HEK293 (cell line): ENCODE measurements at regions not wholly inside any gene's neighbourhood (a gene's known extent, or its start where the extent isn't known, plus 50 kb on each side); places are given as distances from the start of the nearest gene placed in this dataset.

ENCODE experiments used
- CTCF ChIA-PET: fragments of 350-600 bp; formaldehyde crosslinking; extraction: SDS; loops from one replicate; lab custom pipeline; 2021; ENCODE audit warnings: antibody characterized with exemption; lab: Yijun Ruan, JAX
- POLR2A ChIA-PET: fragments of 300-600 bp; formaldehyde crosslinking; extraction: SDS; loops from one replicate; lab custom pipeline; 2020; ENCODE audit warnings: antibody characterized with exemption, inconsistent platforms; lab: Yijun Ruan, JAX
- H3K27ac ChIP-seq: fragments of 200-500 bp; sonication (Bioruptor generic); 2 replicates; pipeline ENCODE4 v1.5.1; 2014; ENCODE audit warnings: low read depth, low read length, control low read depth, inconsistent platforms; ENCODE audit errors: extremely low read depth
- H3K36me3 ChIP-seq, 2 experiments: fragments of 200-500 bp in 1 of 2; sonication (Bioruptor generic) in 1 of 2; 1 replicate in 1 of 2; 2 replicates in 1 of 2; pipeline ENCODE4 v1.5.1; 2014 to 2017; ENCODE audit warnings: inconsistent platforms in 2 of 2, low read length in 2 of 2; ENCODE audit not compliant: control insufficient read depth in 2 of 2, insufficient read depth in 1 of 2
- H3K4me1 ChIP-seq: fragments of 200-500 bp; sonication (Bioruptor generic); 2 replicates; pipeline ENCODE4 v1.5.1; 2014; ENCODE audit warnings: mild to moderate bottlenecking, low read length, inconsistent platforms; ENCODE audit not compliant: control insufficient read depth, insufficient read depth
- H3K4me3 ChIP-seq: 2 replicates; pipeline ENCODE4 v1.5.1; 2011; ENCODE audit warnings: low read depth, mild to moderate bottlenecking, control low read depth, low read length, moderate library complexity
- H3K9me3 ChIP-seq: fragments of 200-500 bp; sonication (Bioruptor generic); 2 replicates; pipeline ENCODE4 v1.5.1; 2014; ENCODE audit warnings: low read depth, low read length, inconsistent platforms; ENCODE audit not compliant: control insufficient read depth, insufficient read depth
- IKZF3 ChIP-seq: fragments of 450-650 bp; IDR thresholded peaks from 2 replicates; pipeline ENCODE4 v1.5.0; 2018; ENCODE audit warnings: missing biosample characterization, mild to moderate bottlenecking, missing genetic modification characterization, moderate library complexity
- KLF9 ChIP-seq: fragments of 450-650 bp; formaldehyde crosslinking; IDR thresholded peaks from 2 replicates; pipeline ENCODE4 v1.5.1; 2016; ENCODE audit warnings: missing biosample characterization, missing genetic modification characterization, low read depth
- MEIS1 ChIP-seq: sonication (generic); formaldehyde crosslinking; IDR thresholded peaks from 2 replicates; pipeline ENCODE4 v1.8.1; 2022; ENCODE audit warnings: missing genetic modification reagents, mild to moderate bottlenecking, borderline replicate concordance
- ZNF114 ChIP-seq: fragments of 450-650 bp; formaldehyde crosslinking; IDR thresholded peaks from 2 replicates; pipeline ENCODE4 v1.5.0; 2017; ENCODE audit warnings: missing biosample characterization, missing genetic modification characterization
- ZNF140 ChIP-seq: fragments of 450-650 bp; formaldehyde crosslinking; IDR thresholded peaks from 2 replicates; pipeline ENCODE4 v1.5.1; 2016; ENCODE audit warnings: missing biosample characterization, missing genetic modification characterization
- ZNF174 ChIP-seq: fragments of 450-650 bp; formaldehyde crosslinking; IDR thresholded peaks from 2 replicates; pipeline ENCODE4 v1.5.0; 2017; ENCODE audit warnings: missing biosample characterization, mild to moderate bottlenecking, missing genetic modification characterization
- ZNF239 ChIP-seq: fragments of 450-650 bp; formaldehyde crosslinking; IDR thresholded peaks from 2 replicates; pipeline ENCODE4 v1.5.1; 2016; ENCODE audit warnings: missing biosample characterization, missing genetic modification characterization
- ZNF302 ChIP-seq: fragments of 450-650 bp; formaldehyde crosslinking; IDR thresholded peaks from 2 replicates; pipeline ENCODE4 v1.5.1; 2016; ENCODE audit warnings: missing biosample characterization, missing genetic modification characterization, low read depth
- ZNF311 ChIP-seq: fragments of 450-650 bp; formaldehyde crosslinking; IDR thresholded peaks from 2 replicates; pipeline ENCODE4 v1.5.1; 2017; ENCODE audit warnings: missing biosample characterization, missing genetic modification characterization, borderline replicate concordance
- ZNF394 ChIP-seq: fragments of 450-650 bp; formaldehyde crosslinking; IDR thresholded peaks from 2 replicates; pipeline ENCODE4 v1.5.1; 2016; ENCODE audit warnings: missing biosample characterization, missing genetic modification characterization, mild to moderate bottlenecking, moderate library complexity, borderline replicate concordance
- ZNF596 ChIP-seq: fragments of 450-650 bp; IDR thresholded peaks from 2 replicates; pipeline ENCODE4 v1.5.0; 2018; ENCODE audit warnings: missing biosample characterization, mild to moderate bottlenecking, missing genetic modification characterization, moderate library complexity
- ZNF701 ChIP-seq: fragments of 450-650 bp; formaldehyde crosslinking; IDR thresholded peaks from 2 replicates; pipeline ENCODE4 v1.5.1; 2016; ENCODE audit warnings: missing biosample characterization, missing genetic modification characterization
- TF ChIP-seq, protein P1 (sequence below): fragments of 450-650 bp; formaldehyde crosslinking; IDR thresholded peaks from 2 replicates; pipeline ENCODE4 v1.5.1; 2016; ENCODE audit warnings: missing biosample characterization, missing genetic modification characterization
- TF ChIP-seq, protein P2 (sequence below): fragments of 450-650 bp; formaldehyde crosslinking; IDR thresholded peaks from 2 replicates; pipeline ENCODE4 v1.5.1; 2017; ENCODE audit warnings: missing biosample characterization, missing genetic modification characterization
- TF ChIP-seq, protein P3 (sequence below): fragments of 450-650 bp; formaldehyde crosslinking; IDR thresholded peaks from 2 replicates; pipeline ENCODE4 v1.5.1; 2016; ENCODE audit warnings: missing biosample characterization, missing genetic modification characterization, borderline replicate concordance
- TF ChIP-seq, protein P4 (sequence below): fragments of 450-650 bp; formaldehyde crosslinking; IDR thresholded peaks from 2 replicates; pipeline ENCODE4 v1.5.1; 2017; ENCODE audit warnings: missing biosample characterization, missing genetic modification characterization

DNA sequence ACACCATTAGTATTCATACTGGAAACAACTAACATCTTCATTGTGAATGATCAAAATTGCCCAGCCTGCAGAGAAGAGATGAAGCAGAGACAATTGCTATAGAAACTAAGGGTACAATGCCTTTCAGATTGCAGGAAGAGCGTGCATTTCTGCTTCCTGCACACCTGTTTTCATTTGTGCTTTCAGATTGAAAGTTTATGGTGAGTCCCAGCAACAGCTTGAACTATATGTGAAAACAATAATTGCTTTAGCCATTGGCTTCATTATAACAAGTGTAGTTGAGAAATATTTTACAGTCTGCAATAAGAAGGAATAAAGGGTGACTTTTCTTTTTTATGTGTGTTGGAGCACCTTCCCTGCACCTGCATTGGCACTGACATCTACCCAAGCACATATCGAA lies 136.3 kb downstream of the CD8B2 start:
- TF ChIP-seq ZNF394 (tag by site-specific recombination), result no peak
- TF ChIP-seq ZNF596 (tag by site-specific recombination), result no peak
- TF ChIP-seq ZNF302 (tag by site-specific recombination), result no peak
- TF ChIP-seq ZNF239 (tag by site-specific recombination), result no peak
- TF ChIP-seq ZNF140 (tag by site-specific recombination), result no peak
- no peak for TF ChIP-seq MEIS1 (CRISPR knock-in tag)
- TF ChIP-seq ZNF114, result no peak
- TF ChIP-seq ZNF701 (tag by site-specific recombination), result no peak
- Histone ChIP-seq H3K27ac (no peak overlapping the region), H3K9me3 (no peaks in the 10 kb centered on the region), H3K36me3 (no peaks in the 10 kb centered on the region), H3K4me1 (no peaks in the 10 kb centered on the region), H3K4me3 (no peak overlapping the region)
- ChIA-PET CTCF (interaction anchor here (0.6 to 0.7 kb wide), 2 partner anchors 31 to 178 kb away, joined by 3 read pairs; no protein-coding TSS in a partner anchor), POLR2A (no interaction called here)

DNA sequence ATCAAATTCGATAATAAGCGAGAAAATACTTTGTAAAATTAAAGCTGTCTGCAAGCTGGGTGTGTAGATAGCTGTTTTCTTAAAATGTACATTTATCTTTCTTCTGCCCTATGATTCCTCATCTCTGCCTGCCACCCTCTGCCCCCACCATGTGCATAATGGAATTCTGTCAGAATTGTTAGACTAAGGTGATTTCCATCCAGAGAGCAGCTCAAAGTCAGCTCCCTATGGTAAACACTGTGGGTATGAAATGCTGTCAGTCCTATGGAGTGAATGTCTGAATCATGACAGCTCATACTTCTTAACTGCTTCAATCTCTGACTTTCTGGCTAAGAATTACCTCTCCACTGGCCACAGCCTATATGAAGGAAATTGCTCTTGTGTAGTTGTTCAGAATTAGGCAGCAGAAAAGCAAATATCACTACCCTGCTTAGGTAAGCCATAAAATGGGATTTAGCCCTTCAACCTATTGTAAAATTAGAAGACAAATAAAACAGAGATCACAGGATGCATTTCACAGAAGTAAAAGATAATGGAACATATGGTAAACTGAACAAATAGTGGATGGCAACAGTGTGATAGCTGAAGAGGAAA lies 137.7 kb downstream of the CD8B2 start:
- Histone ChIP-seq H3K4me3 (no peak overlapping the region), H3K27ac (no peak overlapping the region), H3K4me1 (no peaks in the 10 kb centered on the region), H3K36me3 (no peaks in the 10 kb centered on the region), H3K9me3 (no peaks in the 10 kb centered on the region)
- ChIA-PET CTCF (no interaction called here), POLR2A (no interaction called here)
- TF ChIP-seq ZNF174 (no peak), ZNF311 (tag by site-specific recombination) (no peak), IKZF3 (tag by site-specific recombination) (no peak), KLF9 (no peak)
- TF ChIP-seq, protein P1, sequence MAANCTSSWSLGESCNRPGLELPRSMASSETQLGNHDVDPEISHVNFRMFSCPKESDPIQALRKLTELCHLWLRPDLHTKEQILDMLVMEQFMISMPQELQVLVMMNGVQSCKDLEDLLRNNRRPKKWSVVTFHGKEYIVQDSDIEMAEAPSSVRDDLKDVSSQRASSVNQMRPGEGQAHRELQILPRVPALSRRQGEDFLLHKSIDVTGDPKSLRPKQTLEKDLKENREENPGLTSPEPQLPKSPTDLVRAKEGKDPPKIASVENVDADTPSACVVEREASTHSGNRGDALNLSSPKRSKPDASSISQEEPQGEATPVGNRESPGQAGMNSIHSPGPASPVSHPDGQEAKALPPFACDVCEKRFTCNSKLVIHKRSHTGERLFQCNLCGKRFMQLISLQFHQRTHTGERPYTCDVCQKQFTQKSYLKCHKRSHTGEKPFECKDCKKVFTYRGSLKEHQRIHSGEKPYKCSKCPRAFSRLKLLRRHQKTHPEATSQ (tag by site-specific recombination), result no peak
- TF ChIP-seq, protein P2, sequence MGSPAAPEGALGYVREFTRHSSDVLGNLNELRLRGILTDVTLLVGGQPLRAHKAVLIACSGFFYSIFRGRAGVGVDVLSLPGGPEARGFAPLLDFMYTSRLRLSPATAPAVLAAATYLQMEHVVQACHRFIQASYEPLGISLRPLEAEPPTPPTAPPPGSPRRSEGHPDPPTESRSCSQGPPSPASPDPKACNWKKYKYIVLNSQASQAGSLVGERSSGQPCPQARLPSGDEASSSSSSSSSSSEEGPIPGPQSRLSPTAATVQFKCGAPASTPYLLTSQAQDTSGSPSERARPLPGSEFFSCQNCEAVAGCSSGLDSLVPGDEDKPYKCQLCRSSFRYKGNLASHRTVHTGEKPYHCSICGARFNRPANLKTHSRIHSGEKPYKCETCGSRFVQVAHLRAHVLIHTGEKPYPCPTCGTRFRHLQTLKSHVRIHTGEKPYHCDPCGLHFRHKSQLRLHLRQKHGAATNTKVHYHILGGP, result no peak
- TF ChIP-seq, protein P3, sequence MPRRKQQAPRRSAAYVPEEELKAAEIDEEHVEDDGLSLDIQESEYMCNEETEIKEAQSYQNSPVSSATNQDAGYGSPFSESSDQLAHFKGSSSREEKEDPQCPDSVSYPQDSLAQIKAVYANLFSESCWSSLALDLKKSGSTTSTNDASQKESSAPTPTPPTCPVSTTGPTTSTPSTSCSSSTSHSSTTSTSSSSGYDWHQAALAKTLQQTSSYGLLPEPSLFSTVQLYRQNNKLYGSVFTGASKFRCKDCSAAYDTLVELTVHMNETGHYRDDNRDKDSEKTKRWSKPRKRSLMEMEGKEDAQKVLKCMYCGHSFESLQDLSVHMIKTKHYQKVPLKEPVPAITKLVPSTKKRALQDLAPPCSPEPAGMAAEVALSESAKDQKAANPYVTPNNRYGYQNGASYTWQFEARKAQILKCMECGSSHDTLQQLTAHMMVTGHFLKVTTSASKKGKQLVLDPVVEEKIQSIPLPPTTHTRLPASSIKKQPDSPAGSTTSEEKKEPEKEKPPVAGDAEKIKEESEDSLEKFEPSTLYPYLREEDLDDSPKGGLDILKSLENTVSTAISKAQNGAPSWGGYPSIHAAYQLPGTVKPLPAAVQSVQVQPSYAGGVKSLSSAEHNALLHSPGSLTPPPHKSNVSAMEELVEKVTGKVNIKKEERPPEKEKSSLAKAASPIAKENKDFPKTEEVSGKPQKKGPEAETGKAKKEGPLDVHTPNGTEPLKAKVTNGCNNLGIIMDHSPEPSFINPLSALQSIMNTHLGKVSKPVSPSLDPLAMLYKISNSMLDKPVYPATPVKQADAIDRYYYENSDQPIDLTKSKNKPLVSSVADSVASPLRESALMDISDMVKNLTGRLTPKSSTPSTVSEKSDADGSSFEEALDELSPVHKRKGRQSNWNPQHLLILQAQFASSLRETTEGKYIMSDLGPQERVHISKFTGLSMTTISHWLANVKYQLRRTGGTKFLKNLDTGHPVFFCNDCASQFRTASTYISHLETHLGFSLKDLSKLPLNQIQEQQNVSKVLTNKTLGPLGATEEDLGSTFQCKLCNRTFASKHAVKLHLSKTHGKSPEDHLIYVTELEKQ (tag by site-specific recombination), result no peak
- TF ChIP-seq, protein P4, sequence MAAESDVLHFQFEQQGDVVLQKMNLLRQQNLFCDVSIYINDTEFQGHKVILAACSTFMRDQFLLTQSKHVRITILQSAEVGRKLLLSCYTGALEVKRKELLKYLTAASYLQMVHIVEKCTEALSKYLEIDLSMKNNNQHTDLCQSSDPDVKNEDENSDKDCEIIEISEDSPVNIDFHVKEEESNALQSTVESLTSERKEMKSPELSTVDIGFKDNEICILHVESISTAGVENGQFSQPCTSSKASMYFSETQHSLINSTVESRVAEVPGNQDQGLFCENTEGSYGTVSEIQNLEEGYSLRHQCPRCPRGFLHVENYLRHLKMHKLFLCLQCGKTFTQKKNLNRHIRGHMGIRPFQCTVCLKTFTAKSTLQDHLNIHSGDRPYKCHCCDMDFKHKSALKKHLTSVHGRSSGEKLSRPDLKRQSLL, result no peak
